Activated T-helper 17 cell treated with anti-CD3 and anti-CD28 coated beads, Interleukin-2, amount 50 U/mL, for 72 hours (primary cell): ENCODE measurements at regions not wholly inside any gene's neighbourhood (a gene's known extent, or its start where the extent isn't known, plus 50 kb on each side); places are given as distances from the start of the nearest gene placed in this dataset.
"Not testable (repeated sequence)": the region's sequence is repeated elsewhere in the genome, so short reads cannot be mapped to it uniquely, and the experiment has no call there.

Experiments
- ATAC-seq: fragments of 150-1000 bp; cut with Tn5 transposase; replicated peaks from 2 replicates; pipeline ENCODE4 v1.10.0; 2021; ENCODE audit warnings: mild to moderate bottlenecking, moderate library complexity
- H3K27ac Mint-ChIP-seq: one replicate; pipeline ENCODE4 v1.8.0; 2022; ENCODE audit warnings: mixed read lengths
- H3K27me3 Mint-ChIP-seq: one replicate; pipeline ENCODE4 v1.8.0; 2022; ENCODE audit warnings: mixed read lengths
- H3K36me3 Mint-ChIP-seq: one replicate; pipeline ENCODE4 v1.8.0; 2022; ENCODE audit warnings: low read depth, mild to moderate bottlenecking, mixed read lengths
- H3K4me1 Mint-ChIP-seq: one replicate; pipeline ENCODE4 v1.8.0; 2022; ENCODE audit warnings: mixed read lengths
- H3K4me3 Mint-ChIP-seq: one replicate; pipeline ENCODE4 v1.8.0; 2022; ENCODE audit warnings: mild to moderate bottlenecking, mixed read lengths
- H3K9me3 Mint-ChIP-seq: one replicate; pipeline ENCODE4 v1.8.0; 2022; ENCODE audit warnings: mixed read lengths

GRCh38 chr6:16048221-16048620 lies 80.7 kb upstream of the MYLIP start:
- no peak overlapping the region for H3K4me3 Mint-ChIP-seq
- H3K27me3 Mint-ChIP-seq, result peaks cover 4% of the 10 kb centered on the region
- H3K27ac Mint-ChIP-seq, result no peak overlapping the region
- no peaks in the 10 kb centered on the region for H3K36me3 Mint-ChIP-seq
- H3K4me1 Mint-ChIP-seq, result no peaks in the 10 kb centered on the region
- no peak for ATAC-seq
- H3K9me3 Mint-ChIP-seq, result no peaks in the 10 kb centered on the region

GRCh38 chr6:16047435-16047990 lies 81.4 kb upstream of the MYLIP start:
- no peak for ATAC-seq
- Mint-ChIP-seq H3K9me3 (no peaks in the 10 kb centered on the region), H3K4me3 (no peak overlapping the region), H3K4me1 (no peaks in the 10 kb centered on the region), H3K36me3 (no peaks in the 10 kb centered on the region), H3K27me3 (peaks cover 4% of the 10 kb centered on the region), H3K27ac (no peak overlapping the region)

- Mint-ChIP-seq H3K27ac (no peak overlapping the region), H3K27me3 (peaks cover 4% of the 10 kb centered on the region), H3K4me3 (no peak overlapping the region), H3K36me3 (no peaks in the 10 kb centered on the region), H3K4me1 (no peaks in the 10 kb centered on the region), H3K9me3 (no peaks in the 10 kb centered on the region)
- no peak for ATAC-seq
Observed at GRCh38 chr6:16045238-16045637, 83.6 kb upstream of the MYLIP start.

- no peaks in the 10 kb centered on the region for H3K36me3 Mint-ChIP-seq
- H3K4me1 Mint-ChIP-seq, result no peaks in the 10 kb centered on the region
- peaks cover 4% of the 10 kb centered on the region for H3K27me3 Mint-ChIP-seq
- no peak overlapping the region for H3K27ac Mint-ChIP-seq
- H3K9me3 Mint-ChIP-seq, result no peaks in the 10 kb centered on the region
- H3K4me3 Mint-ChIP-seq, result no peak overlapping the region
- ATAC-seq, result no peak
Observed at GRCh38 chr6:16044211-16044643, 84.7 kb upstream of the MYLIP start.

- H3K27ac Mint-ChIP-seq, result no peak overlapping the region
- no peak overlapping the region for H3K4me3 Mint-ChIP-seq
- no peaks in the 10 kb centered on the region for H3K9me3 Mint-ChIP-seq
- H3K36me3 Mint-ChIP-seq, result no peaks in the 10 kb centered on the region
- H3K27me3 Mint-ChIP-seq, result peaks cover 7% of the 10 kb centered on the region
- no peak for ATAC-seq
- no peaks in the 10 kb centered on the region for H3K4me1 Mint-ChIP-seq
Observed at GRCh38 chr6:16043171-16044135, 85.4 kb upstream of the MYLIP start.

GRCh38 chr6:16042751-16043150 lies 86.1 kb upstream of the MYLIP start:
- H3K27me3 Mint-ChIP-seq, result peaks cover 5% of the 10 kb centered on the region
- no peak overlapping the region for H3K27ac Mint-ChIP-seq
- no peaks in the 10 kb centered on the region for H3K4me1 Mint-ChIP-seq
- no peaks in the 10 kb centered on the region for H3K9me3 Mint-ChIP-seq
- no peaks in the 10 kb centered on the region for H3K36me3 Mint-ChIP-seq
- ATAC-seq, result no peak
- no peak overlapping the region for H3K4me3 Mint-ChIP-seq

GRCh38 chr6:16041327-16041726 lies 87.6 kb upstream of the MYLIP start:
- no peak overlapping the region for H3K27ac Mint-ChIP-seq
- ATAC-seq, result no peak
- H3K9me3 Mint-ChIP-seq, result no peaks in the 10 kb centered on the region
- H3K27me3 Mint-ChIP-seq, result peaks cover 5% of the 10 kb centered on the region
- no peak overlapping the region for H3K4me3 Mint-ChIP-seq
- H3K36me3 Mint-ChIP-seq, result no peaks in the 10 kb centered on the region
- H3K4me1 Mint-ChIP-seq, result no peaks in the 10 kb centered on the region

GRCh38 chr6:16040628-16040974 lies 88.3 kb upstream of the MYLIP start:
- peaks cover 8% of the 10 kb centered on the region for H3K27me3 Mint-ChIP-seq
- H3K9me3 Mint-ChIP-seq, result no peaks in the 10 kb centered on the region
- no peak overlapping the region for H3K27ac Mint-ChIP-seq
- H3K36me3 Mint-ChIP-seq, result no peaks in the 10 kb centered on the region
- H3K4me1 Mint-ChIP-seq, result no peaks in the 10 kb centered on the region
- ATAC-seq, result no peak
- H3K4me3 Mint-ChIP-seq, result no peak overlapping the region

GRCh38 chr6:16039892-16040627 lies 88.8 kb upstream of the MYLIP start:
- H3K4me1 Mint-ChIP-seq, H3K27ac Mint-ChIP-seq, H3K36me3 Mint-ChIP-seq, ATAC-seq, H3K4me3 Mint-ChIP-seq, H3K27me3 Mint-ChIP-seq, H3K9me3 Mint-ChIP-seq: not testable (repeated sequence)

- ATAC-seq, result no peak
- Mint-ChIP-seq H3K27me3 (peaks cover 8% of the 10 kb centered on the region), H3K27ac (no peak overlapping the region), H3K9me3 (no peaks in the 10 kb centered on the region), H3K4me3 (no peak overlapping the region), H3K4me1 (no peaks in the 10 kb centered on the region), H3K36me3 (no peaks in the 10 kb centered on the region)
Observed at GRCh38 chr6:16038938-16039337, 89.9 kb upstream of the MYLIP start.

- H3K27ac Mint-ChIP-seq, result no peak overlapping the region
- ATAC-seq, result no peak
- H3K4me1 Mint-ChIP-seq, result no peaks in the 10 kb centered on the region
- H3K27me3 Mint-ChIP-seq, result peaks cover 12% of the 10 kb centered on the region
- H3K4me3 Mint-ChIP-seq, result no peak overlapping the region
- no peaks in the 10 kb centered on the region for H3K36me3 Mint-ChIP-seq
- no peaks in the 10 kb centered on the region for H3K9me3 Mint-ChIP-seq
Observed at GRCh38 chr6:16035488-16036080, 93.3 kb upstream of the MYLIP start.

- Mint-ChIP-seq H3K36me3 (no peaks in the 10 kb centered on the region), H3K9me3 (no peaks in the 10 kb centered on the region), H3K27me3 (peaks cover 7% of the 10 kb centered on the region), H3K27ac (no peak overlapping the region), H3K4me1 (no peaks in the 10 kb centered on the region), H3K4me3 (no peak overlapping the region)
- ATAC-seq, result no peak
Observed at GRCh38 chr6:16033214-16033613, 95.7 kb upstream of the MYLIP start.

GRCh38 chr6:16031278-16031981 lies 97.5 kb upstream of the MYLIP start:
- Mint-ChIP-seq H3K36me3 (no peaks in the 10 kb centered on the region), H3K27me3 (peaks cover 7% of the 10 kb centered on the region), H3K9me3 (no peaks in the 10 kb centered on the region), H3K4me1 (no peaks in the 10 kb centered on the region), H3K4me3 (no peak overlapping the region), H3K27ac (no peak overlapping the region)
- ATAC-seq, result no peak

- no peaks in the 10 kb centered on the region for H3K4me1 Mint-ChIP-seq
- peaks cover 4% of the 10 kb centered on the region for H3K27me3 Mint-ChIP-seq
- no peaks in the 10 kb centered on the region for H3K36me3 Mint-ChIP-seq
- no peak overlapping the region for H3K27ac Mint-ChIP-seq
- peak; percentile 57 for ATAC-seq
- H3K9me3 Mint-ChIP-seq, result no peaks in the 10 kb centered on the region
- no peak overlapping the region for H3K4me3 Mint-ChIP-seq
Observed at GRCh38 chr6:16028966-16029365, 99.9 kb upstream of the MYLIP start.
